ENCODE measurements at regions not wholly inside any gene's neighbourhood (a gene's known extent, or its start where the extent isn't known, plus 50 kb on each side); places are given as distances from the start of the nearest gene placed in this dataset.

DNA sequence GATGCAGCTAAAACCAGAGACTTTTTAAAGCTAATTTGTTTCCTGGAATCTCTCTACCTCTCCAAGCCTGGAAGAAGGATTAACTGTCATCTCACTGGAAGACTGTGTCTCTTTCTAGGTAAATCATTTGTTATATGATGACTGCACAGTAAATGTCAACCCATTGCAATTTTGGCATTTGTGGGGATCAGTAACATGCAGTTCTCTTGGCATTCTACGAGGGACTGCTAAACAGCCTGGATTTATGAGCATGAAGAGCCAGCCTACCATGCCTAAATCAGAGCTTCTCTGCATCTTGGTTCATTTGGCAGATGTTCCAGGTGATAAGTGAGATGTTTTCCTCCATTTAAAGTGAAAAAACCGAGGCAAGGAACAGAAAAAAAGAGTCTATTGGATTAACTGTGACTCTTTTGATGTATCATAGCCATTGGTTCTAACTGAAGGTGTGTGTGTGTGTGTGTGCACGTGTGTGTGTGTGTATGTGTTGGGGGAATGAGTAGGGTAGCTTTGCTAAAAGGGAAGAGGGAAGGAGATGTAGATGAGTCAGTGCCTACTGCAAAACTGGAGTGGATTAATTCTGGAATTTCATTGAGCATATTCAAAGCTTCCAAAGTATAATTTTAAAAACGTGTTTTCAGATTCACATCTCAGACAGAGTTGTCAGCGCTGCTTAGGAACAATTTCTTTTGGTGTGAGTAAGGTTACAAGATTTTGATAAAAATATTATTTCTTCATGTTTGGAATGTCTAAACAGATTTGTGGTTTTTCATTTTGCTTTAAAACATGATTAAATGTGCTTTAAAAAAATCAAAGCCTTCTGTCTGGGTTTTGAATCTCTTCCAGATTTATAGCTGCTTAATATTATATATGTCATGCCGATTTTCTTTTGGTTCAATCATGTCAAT is 123.2 kb upstream of the LNX1 start:
- H3K4me3 ChIP-seq (ENCODE audit: insufficient read depth, low read depth, low read length, poor library complexity, severe bottlenecking) = no peak overlapping the region
- H3K27ac ChIP-seq (ENCODE audit: insufficient read depth, low read length, poor library complexity, severe bottlenecking) = no peak overlapping the region
- no peaks in the 10 kb centered on the region for H3K27me3 ChIP-seq (replicated peaks; ENCODE audit: control insufficient read depth, insufficient read depth, low read length, poor library complexity, severe bottlenecking)
- H3K36me3 ChIP-seq (ENCODE audit: control insufficient read depth, insufficient read depth, low read length) = no peaks in the 10 kb centered on the region
- H3K4me1 ChIP-seq (ENCODE audit: control insufficient read depth, insufficient read depth, low read length, poor library complexity, severe bottlenecking) = no peaks in the 10 kb centered on the region
- DNase-seq = no peak
- H3K9me3 ChIP-seq (ENCODE audit: control insufficient read depth, low read length) = no peaks in the 10 kb centered on the region

- Histone ChIP-seq H3K27me3 (replicated peaks; ENCODE audit: control insufficient read depth, insufficient read depth, low read length, poor library complexity, severe bottlenecking) (no peaks in the 10 kb centered on the region), H3K27ac (ENCODE audit: insufficient read depth, low read length, poor library complexity, severe bottlenecking) (no peak overlapping the region), H3K4me3 (ENCODE audit: insufficient read depth, low read depth, low read length, poor library complexity, severe bottlenecking) (no peak overlapping the region), H3K36me3 (ENCODE audit: control insufficient read depth, insufficient read depth, low read length) (no peaks in the 10 kb centered on the region), H3K4me1 (ENCODE audit: control insufficient read depth, insufficient read depth, low read length, poor library complexity, severe bottlenecking) (no peaks in the 10 kb centered on the region), H3K9me3 (ENCODE audit: control insufficient read depth, low read length) (no peaks in the 10 kb centered on the region)
- no peak for DNase-seq
Measured at GRCh38 chr4:53713767-53714166, 122.5 kb upstream of the LNX1 start.

DNA sequence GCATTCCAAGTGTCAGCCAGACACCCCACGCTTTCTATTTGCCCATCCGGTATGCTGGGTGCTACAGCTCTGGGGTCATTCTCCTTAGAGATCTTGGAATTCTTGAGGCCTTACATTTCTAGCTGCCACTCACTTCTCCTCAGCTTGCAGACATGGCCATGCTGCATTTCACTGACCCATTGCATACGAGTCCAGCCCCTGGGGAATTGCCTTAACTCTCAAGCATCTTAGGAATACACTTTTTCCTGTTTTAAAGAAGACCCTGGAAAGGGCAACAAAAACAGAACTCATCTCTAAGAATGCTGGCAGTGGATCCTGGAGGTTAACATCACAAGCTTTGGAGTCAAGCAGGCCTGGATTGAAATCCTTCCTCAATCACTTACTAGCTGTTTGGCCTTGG is 122.0 kb upstream of the LNX1 start:
- no peak overlapping the region for H3K4me3 ChIP-seq (ENCODE audit: insufficient read depth, low read depth, low read length, poor library complexity, severe bottlenecking)
- no peaks in the 10 kb centered on the region for H3K27me3 ChIP-seq (replicated peaks; ENCODE audit: control insufficient read depth, insufficient read depth, low read length, poor library complexity, severe bottlenecking)
- no peaks in the 10 kb centered on the region for H3K36me3 ChIP-seq (ENCODE audit: control insufficient read depth, insufficient read depth, low read length)
- no peak overlapping the region for H3K27ac ChIP-seq (ENCODE audit: insufficient read depth, low read length, poor library complexity, severe bottlenecking)
- no peaks in the 10 kb centered on the region for H3K9me3 ChIP-seq (ENCODE audit: control insufficient read depth, low read length)
- no peak for DNase-seq
- H3K4me1 ChIP-seq (ENCODE audit: control insufficient read depth, insufficient read depth, low read length, poor library complexity, severe bottlenecking) = no peaks in the 10 kb centered on the region

GRCh38 chr4:53712408-53713020 is 121.2 kb upstream of the LNX1 start:
- no peaks in the 10 kb centered on the region for H3K36me3 ChIP-seq (ENCODE audit: control insufficient read depth, insufficient read depth, low read length)
- no peak for DNase-seq
- H3K4me1 ChIP-seq (ENCODE audit: control insufficient read depth, insufficient read depth, low read length, poor library complexity, severe bottlenecking) = no peaks in the 10 kb centered on the region
- no peak overlapping the region for H3K27ac ChIP-seq (ENCODE audit: insufficient read depth, low read length, poor library complexity, severe bottlenecking)
- H3K27me3 ChIP-seq (replicated peaks; ENCODE audit: control insufficient read depth, insufficient read depth, low read length, poor library complexity, severe bottlenecking) = no peaks in the 10 kb centered on the region
- H3K9me3 ChIP-seq (ENCODE audit: control insufficient read depth, low read length) = no peaks in the 10 kb centered on the region
- H3K4me3 ChIP-seq (ENCODE audit: insufficient read depth, low read depth, low read length, poor library complexity, severe bottlenecking) = no peak overlapping the region

DNA sequence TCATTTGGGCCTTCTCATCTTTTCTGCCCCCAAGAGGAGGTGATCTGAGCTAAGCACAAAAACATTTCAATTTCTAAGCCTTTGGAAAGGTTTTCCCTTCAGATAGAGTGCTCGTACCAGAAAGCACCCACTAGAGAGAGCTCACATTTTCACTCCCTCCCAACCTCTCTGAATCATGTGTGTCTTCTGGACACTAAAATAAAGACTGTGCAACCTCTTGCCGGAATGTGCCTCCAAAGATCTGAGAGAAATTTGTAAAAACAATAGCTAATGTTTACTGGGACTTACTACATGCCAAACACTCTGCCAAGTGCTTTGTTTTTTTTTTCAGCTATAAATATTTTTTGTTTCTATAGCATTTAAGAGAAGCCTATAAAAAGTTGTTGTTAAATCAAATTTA is 120.6 kb upstream of the LNX1 start:
- no peak overlapping the region for H3K27ac ChIP-seq (ENCODE audit: insufficient read depth, low read length, poor library complexity, severe bottlenecking)
- no peaks in the 10 kb centered on the region for H3K9me3 ChIP-seq (ENCODE audit: control insufficient read depth, low read length)
- no peaks in the 10 kb centered on the region for H3K36me3 ChIP-seq (ENCODE audit: control insufficient read depth, insufficient read depth, low read length)
- H3K4me1 ChIP-seq (ENCODE audit: control insufficient read depth, insufficient read depth, low read length, poor library complexity, severe bottlenecking) = no peaks in the 10 kb centered on the region
- H3K4me3 ChIP-seq (ENCODE audit: insufficient read depth, low read depth, low read length, poor library complexity, severe bottlenecking) = no peak overlapping the region
- no peak for DNase-seq
- H3K27me3 ChIP-seq (replicated peaks; ENCODE audit: control insufficient read depth, insufficient read depth, low read length, poor library complexity, severe bottlenecking) = no peaks in the 10 kb centered on the region

DNA sequence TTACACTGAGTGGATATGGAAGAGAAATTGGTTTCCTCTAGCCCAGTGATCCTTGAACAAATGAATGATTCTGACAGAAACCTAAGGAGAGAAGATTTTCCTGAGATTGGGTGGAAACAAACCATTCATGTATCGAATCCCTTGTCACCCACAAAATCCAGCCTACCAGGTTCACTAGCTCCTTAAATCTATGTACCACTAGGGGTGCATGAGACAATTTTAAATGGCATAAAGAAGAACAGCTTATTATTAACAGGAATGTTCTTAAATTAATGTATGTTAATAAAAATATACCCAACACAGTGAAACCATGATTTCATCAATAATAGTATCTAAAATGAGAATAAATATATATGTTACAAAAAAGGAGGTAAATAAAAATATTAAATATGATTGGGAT is 118.4 kb upstream of the LNX1 start:
- H3K9me3 ChIP-seq (ENCODE audit: control insufficient read depth, low read length) = no peaks in the 10 kb centered on the region
- H3K4me3 ChIP-seq (ENCODE audit: insufficient read depth, low read depth, low read length, poor library complexity, severe bottlenecking) = no peak overlapping the region
- H3K36me3 ChIP-seq (ENCODE audit: control insufficient read depth, insufficient read depth, low read length) = no peaks in the 10 kb centered on the region
- H3K27ac ChIP-seq (ENCODE audit: insufficient read depth, low read length, poor library complexity, severe bottlenecking) = no peak overlapping the region
- H3K27me3 ChIP-seq (replicated peaks; ENCODE audit: control insufficient read depth, insufficient read depth, low read length, poor library complexity, severe bottlenecking) = no peaks in the 10 kb centered on the region
- H3K4me1 ChIP-seq (ENCODE audit: control insufficient read depth, insufficient read depth, low read length, poor library complexity, severe bottlenecking) = no peaks in the 10 kb centered on the region
- DNase-seq = no peak

GRCh38 chr4:53707491-53707890 is 116.2 kb upstream of the LNX1 start:
- Histone ChIP-seq H3K27ac (ENCODE audit: insufficient read depth, low read length, poor library complexity, severe bottlenecking) (no peak overlapping the region), H3K4me3 (ENCODE audit: insufficient read depth, low read depth, low read length, poor library complexity, severe bottlenecking) (no peak overlapping the region), H3K9me3 (ENCODE audit: control insufficient read depth, low read length) (no peaks in the 10 kb centered on the region), H3K36me3 (ENCODE audit: control insufficient read depth, insufficient read depth, low read length) (no peaks in the 10 kb centered on the region), H3K27me3 (replicated peaks; ENCODE audit: control insufficient read depth, insufficient read depth, low read length, poor library complexity, severe bottlenecking) (no peaks in the 10 kb centered on the region), H3K4me1 (ENCODE audit: control insufficient read depth, insufficient read depth, low read length, poor library complexity, severe bottlenecking) (peaks cover 2% of the 10 kb centered on the region)
- DNase-seq = no peak

GRCh38 chr4:53706422-53707032 is 115.2 kb upstream of the LNX1 start:
- Histone ChIP-seq H3K4me3 (ENCODE audit: insufficient read depth, low read depth, low read length, poor library complexity, severe bottlenecking) (no peak overlapping the region), H3K4me1 (ENCODE audit: control insufficient read depth, insufficient read depth, low read length, poor library complexity, severe bottlenecking) (peaks cover 4% of the 10 kb centered on the region), H3K9me3 (ENCODE audit: control insufficient read depth, low read length) (no peaks in the 10 kb centered on the region), H3K27me3 (replicated peaks; ENCODE audit: control insufficient read depth, insufficient read depth, low read length, poor library complexity, severe bottlenecking) (no peaks in the 10 kb centered on the region), H3K27ac (ENCODE audit: insufficient read depth, low read length, poor library complexity, severe bottlenecking) (no peak overlapping the region), H3K36me3 (ENCODE audit: control insufficient read depth, insufficient read depth, low read length) (no peaks in the 10 kb centered on the region)
- no peak for DNase-seq

DNA sequence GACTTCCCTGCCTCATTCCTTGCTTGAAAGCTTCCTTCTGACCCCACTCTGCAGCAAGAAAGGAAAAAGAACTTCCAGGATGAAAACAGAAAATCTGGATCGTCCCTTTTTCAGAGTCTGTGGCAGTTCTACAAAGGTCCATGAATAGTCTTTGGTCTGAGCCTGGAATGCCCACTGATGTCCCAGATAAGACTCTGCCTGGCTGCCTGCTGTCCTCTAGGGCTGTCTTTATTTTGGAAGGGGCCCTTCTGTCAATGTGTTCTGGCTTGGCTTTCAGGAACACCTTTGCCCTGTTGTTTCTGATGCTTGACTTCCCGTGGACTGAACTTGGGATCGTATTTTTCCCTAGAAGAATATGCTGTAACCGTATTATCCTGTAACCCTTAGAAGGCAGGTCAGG is 114.7 kb upstream of the LNX1 start:
- H3K9me3 ChIP-seq (ENCODE audit: control insufficient read depth, low read length) = no peaks in the 10 kb centered on the region
- no peaks in the 10 kb centered on the region for H3K27me3 ChIP-seq (replicated peaks; ENCODE audit: control insufficient read depth, insufficient read depth, low read length, poor library complexity, severe bottlenecking)
- DNase-seq = no peak
- no peak overlapping the region for H3K4me3 ChIP-seq (ENCODE audit: insufficient read depth, low read depth, low read length, poor library complexity, severe bottlenecking)
- H3K36me3 ChIP-seq (ENCODE audit: control insufficient read depth, insufficient read depth, low read length) = no peaks in the 10 kb centered on the region
- H3K27ac ChIP-seq (ENCODE audit: insufficient read depth, low read length, poor library complexity, severe bottlenecking) = no peak overlapping the region
- peaks cover 4% of the 10 kb centered on the region for H3K4me1 ChIP-seq (ENCODE audit: control insufficient read depth, insufficient read depth, low read length, poor library complexity, severe bottlenecking)

GRCh38 chr4:53705151-53705764 is 114.0 kb upstream of the LNX1 start:
- Histone ChIP-seq H3K27me3 (replicated peaks; ENCODE audit: control insufficient read depth, insufficient read depth, low read length, poor library complexity, severe bottlenecking) (no peaks in the 10 kb centered on the region), H3K27ac (ENCODE audit: insufficient read depth, low read length, poor library complexity, severe bottlenecking) (no peak overlapping the region), H3K36me3 (ENCODE audit: control insufficient read depth, insufficient read depth, low read length) (no peaks in the 10 kb centered on the region), H3K4me1 (ENCODE audit: control insufficient read depth, insufficient read depth, low read length, poor library complexity, severe bottlenecking) (peaks cover 4% of the 10 kb centered on the region), H3K4me3 (ENCODE audit: insufficient read depth, low read depth, low read length, poor library complexity, severe bottlenecking) (no peak overlapping the region), H3K9me3 (ENCODE audit: control insufficient read depth, low read length) (no peaks in the 10 kb centered on the region)
- DNase-seq = no peak
